ENCODE measurements at regions not wholly inside any gene's neighbourhood (a gene's known extent, or its start where the extent isn't known, plus 50 kb on each side); places are given as distances from the start of the nearest gene placed in this dataset.

GRCh38 chr6:2562721-2563451, 187.8 kb downstream of the MYLK4 start:
- DNase-seq (ENCODE audit: low read depth in 2 of 2) = no peak

GRCh38 chr6:2560917-2561698, 189.6 kb downstream of the MYLK4 start:
- no peak for DNase-seq (ENCODE audit: low read depth in 2 of 2)

GRCh38 chr6:2560140-2560818, 190.4 kb downstream of the MYLK4 start:
- no peak for DNase-seq (ENCODE audit: low read depth in 2 of 2)

GRCh38 chr6:2558861-2559801, 191.6 kb downstream of the MYLK4 start:
- DNase-seq (ENCODE audit: low read depth in 2 of 2) = no peak

- DNase-seq (ENCODE audit: low read depth in 2 of 2) = no peak
Observed at GRCh38 chr6:2558098-2558680, 192.5 kb downstream of the MYLK4 start.

- DNase-seq (ENCODE audit: low read depth in 2 of 2) = no peak
Observed at GRCh38 chr6:2557181-2557720, 193.5 kb downstream of the MYLK4 start.

GRCh38 chr6:2556761-2557160, 194.0 kb downstream of the MYLK4 start:
- no peak for DNase-seq (ENCODE audit: low read depth in 2 of 2)

- no peak for DNase-seq (ENCODE audit: low read depth in 2 of 2)
Observed at GRCh38 chr6:2554651-2555260, 196.0 kb downstream of the MYLK4 start.

GRCh38 chr6:2552526-2553154, 198.1 kb downstream of the MYLK4 start:
- DNase-seq (ENCODE audit: low read depth in 2 of 2) = no peak

GRCh38 chr6:2551705-2552104, 199.0 kb downstream of the MYLK4 start:
- DNase-seq (ENCODE audit: low read depth in 2 of 2) = no peak

- no peak for DNase-seq (ENCODE audit: low read depth in 2 of 2)
Observed at GRCh38 chr6:2550247-2550646, 200.5 kb downstream of the MYLK4 start.

GRCh38 chr6:2549834-2550233, 200.9 kb downstream of the MYLK4 start:
- DNase-seq (ENCODE audit: low read depth in 2 of 2) = no peak

GRCh38 chr6:2547355-2547754, 203.4 kb downstream of the MYLK4 start:
- no peak for DNase-seq (ENCODE audit: low read depth in 2 of 2)

GRCh38 chr6:2546901-2547300, 203.8 kb downstream of the MYLK4 start:
- no peak for DNase-seq (ENCODE audit: low read depth in 2 of 2)

- DNase-seq (ENCODE audit: low read depth in 2 of 2) = no peak
Observed at GRCh38 chr6:2545383-2546038, 205.2 kb downstream of the MYLK4 start.

- DNase-seq (ENCODE audit: low read depth in 2 of 2) = no peak
Observed at GRCh38 chr6:2543321-2543720, 207.4 kb downstream of the MYLK4 start.

- DNase-seq (ENCODE audit: low read depth in 2 of 2) = no peak
Observed at GRCh38 chr6:2542858-2543218, 207.9 kb downstream of the MYLK4 start.

GRCh38 chr6:2542101-2542857, 208.4 kb downstream of the MYLK4 start:
- DNase-seq (ENCODE audit: low read depth in 2 of 2) = no peak

- DNase-seq (ENCODE audit: low read depth in 2 of 2) = no peak
Observed at GRCh38 chr6:2536451-2536850, 214.3 kb downstream of the MYLK4 start.
